Inflammatory macrophage treated with lipopolysaccharide for 1 hour (primary cell): ENCODE measurements at regions not wholly inside any gene's neighbourhood (a gene's known extent, or its start where the extent isn't known, plus 50 kb on each side); places are given as distances from the start of the nearest gene placed in this dataset.
"Not testable (repeated sequence)": the region's sequence is repeated elsewhere in the genome, so short reads cannot be mapped to it uniquely, and the experiment has no call there.

ENCODE experiments used
- DNase-seq, 2 donors: peaks; one replicate each; pipeline ENCODE4 v3.0.0-alpha.2; 2020 to 2022

- DNase-seq = no peak
Measured at GRCh38 chr12:72723732-72724131, 451.6 kb downstream of the TRHDE start.

DNA sequence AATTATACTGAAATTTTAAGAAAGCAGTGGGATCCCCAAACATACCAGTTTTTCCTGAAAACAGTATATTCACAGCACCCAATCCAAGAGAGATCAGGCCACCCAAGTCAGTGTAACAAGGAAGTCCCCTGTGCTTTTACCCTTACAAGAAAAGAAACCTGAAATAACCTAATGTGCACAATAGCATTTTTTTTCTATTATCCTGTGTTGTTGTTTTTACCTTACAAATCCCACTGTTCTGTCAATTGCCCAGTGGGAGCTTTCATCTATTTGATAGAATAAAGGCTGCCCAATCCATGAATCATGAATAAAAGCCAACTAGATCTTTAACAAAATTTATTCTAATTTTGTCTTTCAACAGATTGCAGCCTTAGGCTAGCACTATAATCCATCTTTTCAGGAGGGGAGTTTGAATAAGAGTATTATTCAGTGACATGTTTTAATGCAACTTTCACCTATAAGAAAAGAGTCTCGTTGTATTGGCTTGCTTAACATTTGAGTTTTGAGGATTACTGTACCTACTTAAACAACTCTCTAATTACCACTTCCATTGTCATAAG, 457.4 kb downstream of the TRHDE start:
- DNase-seq = no peak

DNA sequence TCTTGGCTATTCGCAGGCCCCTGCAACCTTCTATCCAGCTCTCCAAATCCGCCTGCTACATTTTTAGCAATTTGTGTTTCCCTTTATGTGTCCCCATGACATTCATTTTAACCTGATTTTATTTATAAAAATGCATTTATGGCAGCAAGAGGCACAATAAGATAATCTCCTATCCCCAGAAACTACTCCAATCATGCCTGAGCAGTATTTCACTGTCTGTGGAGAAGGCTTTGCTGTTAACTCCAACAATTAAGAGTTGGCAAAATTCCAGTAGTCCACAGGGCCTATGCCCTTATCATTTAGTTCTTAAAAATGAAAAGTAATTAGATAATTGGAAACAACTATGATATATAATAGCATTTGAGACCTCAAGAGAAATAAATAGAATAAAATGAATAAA, 462.4 kb downstream of the TRHDE start:
- no peak for DNase-seq

GRCh38 chr12:72738811-72739210, 466.6 kb downstream of the TRHDE start:
- no peak for DNase-seq

DNA sequence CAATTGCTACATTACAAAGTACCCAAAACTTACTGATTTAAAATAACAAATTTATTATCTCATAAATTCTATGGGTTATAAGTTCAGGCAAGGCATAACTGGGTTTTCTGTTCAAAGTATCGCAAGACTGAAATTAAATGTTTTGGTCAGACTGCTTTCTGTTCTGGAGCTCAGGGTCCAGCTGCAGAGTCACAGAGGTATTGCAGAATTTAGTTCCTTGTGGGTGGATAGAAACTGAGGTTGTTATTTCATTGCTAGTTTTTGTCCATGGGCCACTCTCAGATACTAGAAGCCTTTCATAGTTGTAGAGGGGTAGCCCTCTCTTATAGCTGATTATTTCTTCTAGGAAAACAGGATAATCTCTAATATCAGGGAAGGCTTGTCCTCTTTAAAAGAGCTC, 467.9 kb downstream of the TRHDE start:
- peak; percentile 8 to 19 for DNase-seq

GRCh38 chr12:72742568-72742967, 470.4 kb downstream of the TRHDE start:
- no peak for DNase-seq

DNA sequence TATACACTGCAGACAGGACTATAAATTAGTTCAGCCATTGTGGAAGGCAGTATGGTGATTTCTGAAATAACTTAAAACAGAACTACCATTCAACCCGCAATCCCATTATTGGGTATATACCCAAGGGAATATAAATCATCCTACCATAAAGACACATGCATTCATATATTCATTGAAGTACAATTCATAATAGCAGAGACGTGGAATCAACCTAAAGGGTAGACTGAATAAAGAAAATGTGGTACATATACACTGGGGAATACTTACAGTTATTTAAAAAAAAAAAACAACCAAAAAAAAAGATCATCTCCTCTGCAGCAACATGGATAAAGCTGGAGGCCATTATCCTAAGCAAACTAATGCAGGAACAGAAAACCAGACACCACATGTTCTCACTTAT, 473.9 kb downstream of the TRHDE start:
- no peak for DNase-seq

GRCh38 chr12:72747111-72747849, 475.1 kb downstream of the TRHDE start:
- DNase-seq = peak; percentile 83 to 87

DNA sequence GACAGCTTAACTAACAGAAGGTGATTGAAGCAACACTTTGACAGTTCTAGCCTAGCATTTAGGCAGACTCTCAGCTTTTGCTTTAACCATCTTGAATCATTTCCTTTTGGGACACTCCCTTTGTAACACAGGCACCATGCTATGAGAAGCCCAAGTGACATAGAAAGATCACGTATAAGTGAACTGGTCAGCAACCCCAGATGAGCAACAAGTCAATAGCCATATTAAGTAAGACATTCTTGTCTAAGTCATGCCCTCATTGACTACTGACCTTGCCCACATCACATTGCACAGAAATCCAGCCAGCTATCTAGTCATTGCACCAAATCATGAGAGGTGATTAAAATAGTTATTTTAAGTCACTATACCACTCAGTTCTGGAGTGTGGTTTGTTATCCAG, 476.8 kb downstream of the TRHDE start:
- peak; percentile 27 to 51 for DNase-seq

DNA sequence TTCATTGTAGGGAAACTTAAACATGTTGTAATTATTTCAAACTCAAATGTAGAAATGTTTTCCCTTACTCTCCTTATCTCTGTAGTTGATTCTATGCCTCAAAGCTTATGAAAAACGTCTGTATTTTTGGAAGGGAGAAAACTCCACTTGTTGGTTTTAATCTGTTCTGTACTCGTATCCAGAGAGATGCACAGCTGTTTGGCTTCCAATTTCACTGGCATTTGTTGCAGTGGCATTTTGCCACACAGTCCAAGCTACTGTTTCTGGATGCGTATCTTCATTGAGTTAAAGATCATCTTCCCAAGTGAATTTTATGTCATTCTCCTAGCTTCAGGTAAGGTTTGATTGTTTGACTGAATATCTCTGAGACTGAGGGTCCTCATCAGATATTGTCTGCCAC, 481.4 kb downstream of the TRHDE start:
- DNase-seq = no peak

GRCh38 chr12:72754026-72754425, 481.9 kb downstream of the TRHDE start:
- not testable (repeated sequence) for DNase-seq

GRCh38 chr12:72766517-72766916, 494.3 kb downstream of the TRHDE start:
- no peak for DNase-seq

DNA sequence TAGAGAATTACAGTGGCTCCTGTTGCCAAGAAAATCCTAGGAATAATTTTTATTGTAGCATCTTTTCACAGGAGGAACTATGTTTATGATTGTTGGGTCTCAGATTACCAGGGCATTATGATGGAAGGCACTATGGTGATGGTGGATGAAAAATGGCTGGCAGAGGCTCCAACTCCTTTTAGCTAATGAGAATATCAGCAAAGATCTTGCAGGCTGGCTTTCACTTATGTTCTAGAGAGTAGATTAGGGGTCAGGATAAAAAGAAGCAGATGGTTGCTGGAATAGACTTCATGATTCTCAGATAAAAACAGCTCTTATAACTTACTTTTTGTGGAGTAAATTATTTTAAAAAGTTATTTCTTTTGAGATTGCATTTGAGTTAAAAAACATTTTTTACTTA, 501.9 kb downstream of the TRHDE start:
- no peak for DNase-seq

GRCh38 chr12:72777806-72778205, 505.6 kb downstream of the TRHDE start:
- no peak for DNase-seq

DNA sequence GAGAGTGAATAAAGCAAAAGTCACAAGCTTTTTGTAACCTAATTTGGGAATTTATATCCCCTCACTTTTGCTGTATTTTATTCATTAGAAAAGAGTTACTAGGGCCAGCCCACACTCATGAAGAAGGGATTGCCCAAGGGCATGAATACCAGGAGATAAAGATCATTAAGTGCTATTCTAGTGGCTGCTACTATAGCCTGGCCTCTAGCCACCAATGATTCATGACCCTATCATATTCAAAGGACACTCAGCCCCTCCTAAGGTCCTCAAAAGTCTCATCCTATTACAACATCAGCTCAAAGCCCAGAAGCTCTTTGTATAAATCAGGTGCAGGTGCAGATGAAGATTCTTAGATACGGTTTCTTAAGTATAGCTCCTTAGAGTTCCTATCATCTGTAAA, 518.1 kb downstream of the TRHDE start:
- no peak for DNase-seq

DNA sequence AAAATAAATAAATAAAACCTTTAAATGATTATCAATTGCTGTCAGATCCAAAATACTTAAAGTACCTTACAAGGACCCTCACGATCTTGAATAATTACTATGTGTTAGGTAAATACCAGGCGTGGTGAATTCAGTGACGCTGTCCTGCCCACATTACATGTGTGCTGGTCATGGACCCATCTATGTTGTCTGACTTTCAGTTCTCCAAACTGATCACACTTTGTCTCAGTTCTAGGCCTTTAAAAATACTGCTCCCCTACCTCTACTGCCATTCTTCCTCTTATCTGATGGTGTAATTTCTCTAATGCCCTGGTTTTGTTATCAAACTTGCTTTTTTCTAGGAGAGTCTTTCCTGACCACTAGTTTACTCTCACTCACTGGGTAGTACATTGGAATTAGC, 520.7 kb downstream of the TRHDE start:
- no peak for DNase-seq

DNA sequence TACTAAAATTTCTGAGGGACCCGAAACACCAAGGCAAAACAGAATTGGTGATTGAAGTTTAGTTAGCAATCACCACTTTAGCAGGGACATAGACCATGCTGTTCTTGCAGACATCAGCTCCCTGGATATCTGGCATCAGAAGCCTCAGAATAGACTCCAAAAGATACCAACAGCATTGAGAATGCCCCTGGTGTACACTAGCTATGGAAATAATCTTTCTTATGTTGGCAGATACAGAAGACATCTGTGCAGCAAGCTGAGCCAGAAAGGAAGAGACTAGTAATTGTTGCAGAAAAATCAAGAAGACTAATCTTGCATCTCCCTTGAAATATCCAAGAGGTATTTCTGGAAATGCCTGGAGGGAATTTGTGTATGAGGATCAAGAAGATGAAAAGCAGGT, 521.6 kb downstream of the TRHDE start:
- no peak for DNase-seq

DNA sequence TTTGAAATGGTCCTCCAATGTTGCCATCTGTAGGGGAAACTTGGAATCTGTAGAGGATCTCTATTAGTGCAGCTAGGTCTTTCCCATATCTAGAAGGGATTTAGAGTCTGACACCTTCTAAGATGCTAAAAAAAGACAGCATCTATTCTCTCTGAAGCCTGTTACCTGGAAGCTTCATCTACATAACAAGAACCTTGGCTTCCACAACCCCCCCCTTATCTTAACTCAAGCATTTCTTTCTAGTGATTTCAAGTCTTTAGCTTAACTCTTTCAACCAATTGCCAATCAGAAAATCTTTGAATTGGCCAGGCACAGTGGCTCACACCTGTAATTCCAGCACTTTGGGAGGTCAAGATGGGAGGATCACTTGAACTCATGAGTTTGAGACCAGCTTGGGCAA, 543.3 kb downstream of the TRHDE start:
- no peak for DNase-seq

GRCh38 chr12:72828662-72829324, 556.6 kb downstream of the TRHDE start:
- no peak for DNase-seq

DNA sequence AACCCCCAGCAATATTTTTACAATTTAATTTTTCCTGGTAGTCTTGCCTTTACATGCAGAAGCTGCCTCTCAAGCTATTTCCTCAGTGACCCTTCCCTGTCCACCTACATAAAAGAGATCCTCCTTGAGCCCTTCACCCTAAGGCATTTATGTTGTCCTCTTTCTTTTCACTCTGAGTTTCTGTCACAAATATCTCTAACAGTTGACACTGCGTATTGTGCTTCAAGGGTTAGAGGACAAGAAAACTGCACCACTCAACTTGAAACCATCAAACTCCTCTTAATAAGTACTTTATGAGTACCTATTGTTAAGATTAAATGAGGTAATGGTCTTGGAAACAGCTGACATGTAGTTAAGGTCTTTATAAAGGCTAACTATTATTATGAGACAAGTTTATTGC, 557.7 kb downstream of the TRHDE start:
- no peak for DNase-seq

DNA sequence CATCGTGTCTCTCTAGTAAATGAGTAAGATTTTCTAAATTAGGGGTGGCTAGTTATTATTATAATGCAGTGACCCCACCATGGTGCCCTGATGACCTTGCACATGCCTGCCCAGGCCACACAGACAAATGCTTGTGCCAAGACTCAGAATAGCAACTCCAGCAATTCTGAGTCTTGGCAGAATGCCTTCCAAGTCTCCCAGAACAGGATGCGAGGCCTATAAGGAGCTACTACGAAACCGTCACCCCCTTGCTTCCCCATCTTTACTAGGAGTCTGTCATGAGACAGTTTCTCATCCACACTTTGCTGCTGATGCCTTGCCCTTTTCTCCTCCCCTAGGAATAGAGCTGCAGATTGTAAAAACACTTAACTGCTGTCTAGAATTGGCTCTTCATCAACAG, 559.9 kb downstream of the TRHDE start:
- DNase-seq = no peak

- no peak for DNase-seq
Measured at GRCh38 chr12:72836194-72836593, 564.0 kb downstream of the TRHDE start.

GRCh38 chr12:72839696-72840095, 567.5 kb downstream of the TRHDE start:
- no peak for DNase-seq

DNA sequence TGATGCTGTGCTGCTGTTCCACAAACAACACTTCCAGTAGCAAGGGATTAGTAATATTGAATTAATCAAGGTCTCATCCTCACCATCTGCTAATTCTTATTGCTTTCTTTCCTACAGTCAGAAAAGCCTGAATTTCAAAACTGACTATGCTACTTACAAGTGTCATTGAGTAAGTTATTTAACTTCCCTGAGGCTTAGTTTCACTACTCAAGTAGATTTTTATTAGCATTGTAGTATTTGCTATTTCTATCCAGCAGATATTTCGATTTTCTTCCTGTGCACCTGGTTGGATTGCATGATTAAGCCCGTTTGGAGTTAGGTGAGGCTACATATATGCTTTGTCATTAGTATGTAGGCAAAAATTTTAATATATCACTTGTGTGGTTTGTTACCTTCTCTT, 591.5 kb downstream of the TRHDE start:
- DNase-seq = no peak

- DNase-seq = no peak
Measured at GRCh38 chr12:72865921-72866320, 593.8 kb downstream of the TRHDE start.
